ENCODE measurements at regions not wholly inside any gene's neighbourhood (a gene's known extent, or its start where the extent isn't known, plus 50 kb on each side); places are given as distances from the start of the nearest gene placed in this dataset.
"Not testable (repeated sequence)": the region's sequence is repeated elsewhere in the genome, so short reads cannot be mapped to it uniquely, and the experiment has no call there.

GRCh38 chr10:122780391-122780790 lies 65.3 kb downstream of the CUZD1 start:
- intact Hi-C loops (cut with micrococcal nuclease) = no loop called here
- Histone ChIP-seq H3K27me3 (ENCODE audit: low read depth) (peaks cover 59% of the 10 kb centered on the region), H3K9me3 (replicated peaks) (no peaks in the 10 kb centered on the region)

DNA sequence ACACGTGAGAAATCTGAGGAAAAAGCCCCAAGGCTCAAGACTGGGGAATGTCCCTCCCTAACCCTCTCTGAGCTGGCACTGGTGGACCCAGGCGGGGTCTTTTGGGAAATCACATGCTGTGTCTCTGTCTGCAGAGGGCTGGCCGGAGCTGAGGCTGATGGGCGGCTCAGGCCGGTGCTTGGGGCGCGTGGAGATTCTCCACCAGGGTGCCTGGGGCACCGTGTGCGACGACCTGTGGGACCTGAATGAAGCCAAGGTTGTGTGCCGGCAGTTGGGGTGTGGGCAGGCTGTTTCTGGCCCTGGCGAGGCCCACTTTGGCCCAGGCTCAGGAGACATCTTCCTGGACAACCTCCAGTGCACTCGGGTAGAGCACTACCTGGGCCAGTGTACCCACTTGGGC lies 65.7 kb downstream of the CUZD1 start:
- H3K36me3 ChIP-seq = no peaks in the 10 kb centered on the region
- H3K4me3 ChIP-seq = no peak overlapping the region
- intact Hi-C loops (cut with micrococcal nuclease) = no loop called here
- DNase-seq = no peak
- H3K27me3 ChIP-seq (ENCODE audit: low read depth) = peaks cover 64% of the 10 kb centered on the region
- TF ChIP-seq, protein P1, sequence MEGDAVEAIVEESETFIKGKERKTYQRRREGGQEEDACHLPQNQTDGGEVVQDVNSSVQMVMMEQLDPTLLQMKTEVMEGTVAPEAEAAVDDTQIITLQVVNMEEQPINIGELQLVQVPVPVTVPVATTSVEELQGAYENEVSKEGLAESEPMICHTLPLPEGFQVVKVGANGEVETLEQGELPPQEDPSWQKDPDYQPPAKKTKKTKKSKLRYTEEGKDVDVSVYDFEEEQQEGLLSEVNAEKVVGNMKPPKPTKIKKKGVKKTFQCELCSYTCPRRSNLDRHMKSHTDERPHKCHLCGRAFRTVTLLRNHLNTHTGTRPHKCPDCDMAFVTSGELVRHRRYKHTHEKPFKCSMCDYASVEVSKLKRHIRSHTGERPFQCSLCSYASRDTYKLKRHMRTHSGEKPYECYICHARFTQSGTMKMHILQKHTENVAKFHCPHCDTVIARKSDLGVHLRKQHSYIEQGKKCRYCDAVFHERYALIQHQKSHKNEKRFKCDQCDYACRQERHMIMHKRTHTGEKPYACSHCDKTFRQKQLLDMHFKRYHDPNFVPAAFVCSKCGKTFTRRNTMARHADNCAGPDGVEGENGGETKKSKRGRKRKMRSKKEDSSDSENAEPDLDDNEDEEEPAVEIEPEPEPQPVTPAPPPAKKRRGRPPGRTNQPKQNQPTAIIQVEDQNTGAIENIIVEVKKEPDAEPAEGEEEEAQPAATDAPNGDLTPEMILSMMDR (IDR thresholded peaks at IDR 0.05; ENCODE audit: borderline replicate concordance) = no peak
- no peak overlapping the region for H3K27ac ChIP-seq (replicated peaks)
- no peaks in the 10 kb centered on the region for H3K9me3 ChIP-seq (replicated peaks)
- H3K4me1 ChIP-seq = no peaks in the 10 kb centered on the region

More at GRCh38 chr10:122780391-122780790, 65.3 kb downstream of the CUZD1 start:
- Histone ChIP-seq H3K36me3 (no peaks in the 10 kb centered on the region), H3K4me1 (no peaks in the 10 kb centered on the region), H3K4me3 (no peak overlapping the region), H3K27ac (replicated peaks) (no peak overlapping the region)
- TF ChIP-seq, protein P1 (IDR thresholded peaks at IDR 0.05; ENCODE audit: borderline replicate concordance) = no peak
- DNase-seq = no peak

DNA sequence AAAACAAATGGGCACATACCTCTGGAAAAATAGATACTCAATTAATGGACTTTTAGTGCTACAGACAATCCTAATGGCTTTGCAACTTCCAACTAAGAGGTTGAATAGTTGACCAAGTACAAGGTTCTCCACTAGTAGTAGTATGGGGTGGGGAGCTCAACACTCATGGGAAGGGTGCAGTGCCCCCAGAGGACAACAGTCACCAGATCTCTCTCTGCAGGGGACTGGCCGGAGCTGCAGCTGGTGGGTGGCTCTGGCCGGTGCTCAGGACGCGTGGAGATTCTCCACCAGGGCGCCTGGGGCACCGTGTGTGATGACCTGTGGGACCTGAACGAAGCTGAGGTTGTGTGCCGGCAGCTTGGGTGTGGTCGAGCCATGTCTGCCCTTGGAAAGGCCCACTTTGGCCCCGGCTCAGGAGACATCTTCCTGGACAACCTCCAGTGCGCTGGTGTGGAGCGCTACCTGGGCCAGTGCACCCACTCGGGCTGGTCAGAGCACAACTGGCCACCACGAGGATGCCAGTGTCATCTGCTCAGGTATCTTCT lies 68.1 kb downstream of the CUZD1 start:
- H3K4me3 ChIP-seq = no peak overlapping the region
- H3K36me3 ChIP-seq = no peaks in the 10 kb centered on the region
- no peak for DNase-seq
- peaks cover 70% of the 10 kb centered on the region for H3K27me3 ChIP-seq (ENCODE audit: low read depth)
- no peaks in the 10 kb centered on the region for H3K9me3 ChIP-seq (replicated peaks)
- no peaks in the 10 kb centered on the region for H3K4me1 ChIP-seq
- TF ChIP-seq, protein P1 (IDR thresholded peaks at IDR 0.05; ENCODE audit: borderline replicate concordance) = no peak
- intact Hi-C loops (cut with micrococcal nuclease) = no loop called here
- no peak overlapping the region for H3K27ac ChIP-seq (replicated peaks)

DNA sequence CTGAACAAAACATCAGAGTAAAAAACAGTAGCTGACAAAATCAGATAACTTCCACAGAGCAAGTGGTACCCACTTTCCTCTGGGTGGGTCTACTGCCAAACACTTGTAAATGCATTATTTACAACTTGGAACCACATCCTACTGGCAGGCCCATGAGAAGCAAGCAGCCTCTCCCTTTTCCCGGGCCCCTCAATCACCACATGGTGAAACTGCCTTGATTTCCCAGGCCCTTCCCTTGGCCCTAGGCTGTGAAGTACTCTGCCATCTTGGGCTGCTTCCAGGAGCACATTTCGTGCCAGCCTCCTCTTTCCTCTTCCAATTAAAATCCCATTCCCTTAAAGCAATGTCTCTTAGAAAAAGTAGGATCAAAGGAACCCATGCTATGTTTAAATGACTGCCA lies 71.4 kb downstream of the CUZD1 start:
- no peak for DNase-seq
- H3K4me1 ChIP-seq = no peaks in the 10 kb centered on the region
- H3K27me3 ChIP-seq (ENCODE audit: low read depth) = peaks cover 75% of the 10 kb centered on the region
- H3K27ac ChIP-seq (replicated peaks) = no peak overlapping the region
- H3K9me3 ChIP-seq (replicated peaks) = no peaks in the 10 kb centered on the region
- intact Hi-C loops (cut with micrococcal nuclease) = no loop called here
- TF ChIP-seq, protein P1 (IDR thresholded peaks at IDR 0.05; ENCODE audit: borderline replicate concordance) = no peak
- no peaks in the 10 kb centered on the region for H3K36me3 ChIP-seq
- no peak overlapping the region for H3K4me3 ChIP-seq

DNA sequence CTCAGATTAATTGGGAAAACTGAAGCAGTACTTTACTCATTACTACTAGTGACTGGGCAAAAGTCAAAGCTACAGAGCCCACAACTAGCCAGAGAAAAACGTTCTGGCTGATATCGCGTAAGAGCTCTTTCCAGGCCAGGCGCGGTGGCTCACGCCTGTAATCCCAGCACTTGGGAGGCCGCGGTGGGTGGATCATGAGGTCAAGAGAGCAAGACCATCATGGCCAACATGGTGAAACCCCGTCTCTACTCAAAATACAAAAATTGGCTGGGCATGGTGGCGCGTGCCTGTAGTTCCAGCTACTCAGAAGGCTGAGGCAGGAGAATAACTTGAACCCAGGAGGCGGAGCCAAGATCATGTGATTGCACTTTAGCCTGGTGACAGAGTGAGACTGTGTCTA lies 71.8 kb upstream of the C10orf120 start:
- H3K4me1 ChIP-seq; H3K4me3 ChIP-seq; H3K27ac ChIP-seq (replicated peaks); H3K9me3 ChIP-seq (replicated peaks); DNase-seq; H3K36me3 ChIP-seq; intact Hi-C loops (cut with micrococcal nuclease): not testable (repeated sequence)
- peaks cover 86% of the 10 kb centered on the region for H3K27me3 ChIP-seq (ENCODE audit: low read depth)

DNA sequence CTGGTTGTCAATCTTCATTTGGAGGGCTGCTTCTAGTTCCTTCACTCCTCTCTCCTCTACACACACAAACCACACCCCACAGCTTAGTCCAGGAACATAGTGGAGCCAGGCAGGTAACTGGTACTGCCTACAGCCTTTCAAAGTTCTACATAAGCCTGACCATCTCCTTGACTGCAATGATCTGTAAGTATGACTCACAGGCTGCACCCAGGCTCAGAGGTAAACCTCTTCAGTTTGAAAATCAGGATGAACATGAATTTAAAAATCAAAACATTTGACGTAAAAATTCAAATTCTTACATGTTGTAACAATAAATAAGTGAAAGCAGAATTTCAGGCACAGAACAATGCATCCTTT lies 68.7 kb upstream of the C10orf120 start:
- Histone ChIP-seq H3K27me3 (ENCODE audit: low read depth) (peaks cover 74% of the 10 kb centered on the region), H3K9me3 (replicated peaks) (peaks cover 4% of the 10 kb centered on the region), H3K27ac (replicated peaks) (no peak overlapping the region), H3K4me1 (no peaks in the 10 kb centered on the region), H3K36me3 (no peaks in the 10 kb centered on the region), H3K4me3 (no peak overlapping the region)
- TF ChIP-seq, protein P1 (IDR thresholded peaks at IDR 0.05; ENCODE audit: borderline replicate concordance) = no peak
- intact Hi-C loops (cut with micrococcal nuclease) = no loop called here
- no peak for DNase-seq

All from left ventricle myocardium inferior (tissue), 1 donor.